Lung (tissue), 11 donors: ENCODE measurements at regions not wholly inside any gene's neighbourhood (a gene's known extent, or its start where the extent isn't known, plus 50 kb on each side); places are given as distances from the start of the nearest gene placed in this dataset.

Experiments used
- ATAC-seq: fragments of 200-7000 bp; cut with Tn5 transposase; one replicate; pipeline ENCODE4 v1.9.1; 2020; ENCODE audit warnings: moderate number of reproducible peaks; ENCODE audit not compliant: insufficient read depth, low FRiP score
- DNase-seq, 3 donors: peaks; one replicate each; pipeline ENCODE4 v3.0.0-alpha.2; 2013 to 2017
- H3K27ac ChIP-seq, 2 donors: one replicate each; pipeline ENCODE4 v1.5.1; 2013; ENCODE audit warnings: mild to moderate bottlenecking in 2 of 2, moderate library complexity in 2 of 2, control low read depth in 1 of 2, inconsistent platforms in 1 of 2, low read depth in 1 of 2, low read length in 1 of 2
- H3K27me3 ChIP-seq, 3 donors: one replicate each; pipeline ENCODE4 v1.5.1; 2013; ENCODE audit warnings: low read length in 2 of 3; ENCODE audit not compliant: control insufficient read depth in 3 of 3, insufficient read depth in 3 of 3
- H3K36me3 ChIP-seq, 4 donors: one replicate each; pipeline ENCODE4 v1.5.1; 2013; ENCODE audit warnings: low read length in 4 of 4, mild to moderate bottlenecking in 1 of 4, moderate library complexity in 1 of 4; ENCODE audit not compliant: control insufficient read depth in 4 of 4, insufficient read depth in 4 of 4
- H3K4me1 ChIP-seq, 5 donors: one replicate each; pipeline ENCODE4 v1.5.1; 2013; ENCODE audit warnings: low read length in 5 of 5, mild to moderate bottlenecking in 2 of 5, moderate library complexity in 1 of 5; ENCODE audit not compliant: control insufficient read depth in 5 of 5, insufficient read depth in 5 of 5
- H3K4me3 ChIP-seq: one replicate; pipeline ENCODE4 v1.5.1; 2013; ENCODE audit warnings: mild to moderate bottlenecking, control low read depth, moderate library complexity
- H3K9ac ChIP-seq, 2 donors: one replicate each; pipeline ENCODE4 v1.5.1; 2013; ENCODE audit warnings: low read length in 2 of 2, control low read depth in 1 of 2; ENCODE audit not compliant: insufficient read depth in 1 of 2
- H3K9me3 ChIP-seq, 4 donors: one replicate each; pipeline ENCODE4 v1.5.1; 2013; ENCODE audit warnings: low read length in 3 of 4, mild to moderate bottlenecking in 1 of 4, moderate library complexity in 1 of 4; ENCODE audit not compliant: control insufficient read depth in 4 of 4, insufficient read depth in 3 of 4
- CTCF ChIP-seq: IDR thresholded peaks from 2 replicates; pipeline ENCODE4 v1.5.1; 2012; ENCODE audit warnings: mild to moderate bottlenecking; ENCODE audit errors: control extremely low read depth, extremely low read depth
- WGBS, 2 donors: extraction: QIAGEN DNeasy Blood & Tissue Kit; methylation state at CpG; one replicate each; pipeline ENCODE4 v1.1.7; 2013; 5-methylcytosine and 5-hydroxymethylcytosine counted together
- donor health status: control.
- donor health status: control.
- donor health status: Bipolar disorder and iron deficiency.
- donor health status: healthy.
- donor health status: DM: yes; HTN: yes; CAD: no.

- ATAC-seq (no peak), DNase-seq (no peak)
- Histone ChIP-seq H3K36me3 (no peaks in the 10 kb centered on the region), H3K4me1 (no peaks in the 10 kb centered on the region), H3K9ac (no peak overlapping the region), H3K4me3 (no peak overlapping the region), H3K27ac (no peak overlapping the region), H3K27me3 (no peaks in the 10 kb centered on the region), H3K9me3 (no peaks in the 10 kb centered on the region)
- no peak for TF ChIP-seq CTCF
- 73 to 86% methylated on average over 4 of the region's 4 CpGs for WGBS, 2 donors
Measured at GRCh38 chr3:188993181-188993580, 178.6 kb upstream of the TPRG1 start.

GRCh38 chr3:189001559-189001958 lies 170.2 kb upstream of the TPRG1 start:
- no peak for ATAC-seq
- Histone ChIP-seq H3K4me3 (no peak overlapping the region), H3K9me3 (no peaks in the 10 kb centered on the region), H3K9ac (no peak overlapping the region), H3K36me3 (no peaks in the 10 kb centered on the region), H3K4me1 (no peaks in the 10 kb centered on the region), H3K27me3 (no peaks in the 10 kb centered on the region), H3K27ac (no peak overlapping the region)
- TF ChIP-seq CTCF: no peak
- DNase-seq: no peak

GRCh38 chr3:189003410-189003809 lies 168.4 kb upstream of the TPRG1 start:
- H3K36me3 ChIP-seq: no peaks in the 10 kb centered on the region
- no peak overlapping the region for H3K9ac ChIP-seq
- H3K27ac ChIP-seq: no peak overlapping the region
- ATAC-seq (no peak), DNase-seq (no peak)
- 90 to 92% methylated on average over 1 of the region's 1 CpG for WGBS, 2 donors
- no peak for TF ChIP-seq CTCF
- no peak overlapping the region for H3K4me3 ChIP-seq
- H3K4me1 ChIP-seq: no peaks in the 10 kb centered on the region
- no peaks in the 10 kb centered on the region for H3K27me3 ChIP-seq
- H3K9me3 ChIP-seq: no peaks in the 10 kb centered on the region

GRCh38 chr3:189013224-189013888 lies 158.4 kb upstream of the TPRG1 start:
- Histone ChIP-seq H3K4me3 (no peak overlapping the region), H3K4me1 (no peaks in the 10 kb centered on the region), H3K27ac (no peak overlapping the region), H3K9ac (no peak overlapping the region), H3K27me3 (no peaks in the 10 kb centered on the region), H3K9me3 (peaks cover 0 to 6% (median 0%) of the 10 kb centered on the region in 4 donors), H3K36me3 (no peaks in the 10 kb centered on the region)
- ATAC-seq (no peak), DNase-seq (no peak)
- TF ChIP-seq CTCF: no peak
